Chondrocyte (in vitro differentiated cells): ENCODE measurements at regions not wholly inside any gene's neighbourhood (a gene's known extent, or its start where the extent isn't known, plus 50 kb on each side); places are given as distances from the start of the nearest gene placed in this dataset.
"Not testable (repeated sequence)": the region's sequence is repeated elsewhere in the genome, so short reads cannot be mapped to it uniquely, and the experiment has no call there.

Experiments
- DNase-seq: peaks from one replicate; pipeline ENCODE4 v3.0.0; 2021; ENCODE audit warnings: mixed read lengths, low spot score
- H3K27ac Mint-ChIP-seq: one replicate; pipeline ENCODE4 v1.8.0; 2021; ENCODE audit warnings: mild to moderate bottlenecking, moderate library complexity, mixed read lengths; ENCODE audit not compliant: unreplicated experiment
- H3K27me3 Mint-ChIP-seq: 2 replicates; pipeline ENCODE4 v1.8.0; 2021; ENCODE audit warnings: low read depth, mixed read lengths
- H3K36me3 Mint-ChIP-seq: 2 replicates; pipeline ENCODE4 v1.8.0; 2021; ENCODE audit warnings: low read depth, mixed read lengths
- H3K4me1 Mint-ChIP-seq: 2 replicates; pipeline ENCODE4 v1.8.0; 2021; ENCODE audit warnings: low read depth, mild to moderate bottlenecking, mixed read lengths
- H3K4me3 Mint-ChIP-seq: one replicate; pipeline ENCODE4 v1.8.0; 2021; ENCODE audit warnings: mild to moderate bottlenecking, moderate library complexity, mixed read lengths; ENCODE audit not compliant: unreplicated experiment
- H3K9me3 Mint-ChIP-seq: 2 replicates; pipeline ENCODE4 v1.8.0; 2021; ENCODE audit warnings: low read depth, mixed read lengths
- TF ChIP-seq, protein P1 (sequence below): fragments of 200-600 bp; sonication (generic); IDR thresholded peaks from 2 replicates; pipeline ENCODE4 v1.5.0; 2021; ENCODE audit warnings: antibody characterized with exemption, mild to moderate bottlenecking, moderate library complexity

DNA sequence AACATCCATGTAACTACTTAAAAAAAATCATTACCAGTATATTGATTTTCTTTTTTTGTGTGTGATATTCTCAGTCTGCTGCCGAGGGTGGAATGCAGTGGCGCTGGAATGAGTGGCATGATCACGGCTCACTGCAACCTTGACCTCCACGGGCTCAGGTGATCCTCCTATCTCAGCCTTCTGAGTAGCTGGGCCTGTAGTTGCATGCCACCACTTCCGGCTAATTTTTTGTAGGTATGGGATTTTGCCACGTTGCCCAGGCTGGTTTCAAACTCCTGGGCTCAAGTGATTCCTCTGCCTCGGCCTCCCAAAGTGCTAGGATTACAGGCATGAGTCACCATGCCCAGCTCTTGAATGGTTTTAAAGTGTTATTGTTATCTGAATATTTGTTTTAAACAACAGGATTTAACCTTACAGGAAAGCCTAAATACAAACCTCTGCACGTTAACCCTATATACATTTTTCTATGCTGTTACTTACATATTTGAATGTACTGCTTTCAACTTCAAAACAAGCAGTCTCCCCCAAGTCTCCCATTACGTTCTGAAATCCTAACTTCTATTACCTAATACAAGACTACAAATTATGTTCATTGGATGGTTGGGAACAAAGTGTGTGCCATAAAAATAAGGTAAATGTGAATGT is 61.7 kb downstream of the KPNA2 start:
- H3K36me3 Mint-ChIP-seq: no peaks in the 10 kb centered on the region
- no peaks in the 10 kb centered on the region for H3K27me3 Mint-ChIP-seq
- no peak for DNase-seq
- H3K4me1 Mint-ChIP-seq: peaks cover 4% of the 10 kb centered on the region
- TF ChIP-seq, protein P1, sequence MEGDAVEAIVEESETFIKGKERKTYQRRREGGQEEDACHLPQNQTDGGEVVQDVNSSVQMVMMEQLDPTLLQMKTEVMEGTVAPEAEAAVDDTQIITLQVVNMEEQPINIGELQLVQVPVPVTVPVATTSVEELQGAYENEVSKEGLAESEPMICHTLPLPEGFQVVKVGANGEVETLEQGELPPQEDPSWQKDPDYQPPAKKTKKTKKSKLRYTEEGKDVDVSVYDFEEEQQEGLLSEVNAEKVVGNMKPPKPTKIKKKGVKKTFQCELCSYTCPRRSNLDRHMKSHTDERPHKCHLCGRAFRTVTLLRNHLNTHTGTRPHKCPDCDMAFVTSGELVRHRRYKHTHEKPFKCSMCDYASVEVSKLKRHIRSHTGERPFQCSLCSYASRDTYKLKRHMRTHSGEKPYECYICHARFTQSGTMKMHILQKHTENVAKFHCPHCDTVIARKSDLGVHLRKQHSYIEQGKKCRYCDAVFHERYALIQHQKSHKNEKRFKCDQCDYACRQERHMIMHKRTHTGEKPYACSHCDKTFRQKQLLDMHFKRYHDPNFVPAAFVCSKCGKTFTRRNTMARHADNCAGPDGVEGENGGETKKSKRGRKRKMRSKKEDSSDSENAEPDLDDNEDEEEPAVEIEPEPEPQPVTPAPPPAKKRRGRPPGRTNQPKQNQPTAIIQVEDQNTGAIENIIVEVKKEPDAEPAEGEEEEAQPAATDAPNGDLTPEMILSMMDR: no peak
- H3K9me3 Mint-ChIP-seq: no peaks in the 10 kb centered on the region
- no peak overlapping the region for H3K4me3 Mint-ChIP-seq
- no peak overlapping the region for H3K27ac Mint-ChIP-seq

DNA sequence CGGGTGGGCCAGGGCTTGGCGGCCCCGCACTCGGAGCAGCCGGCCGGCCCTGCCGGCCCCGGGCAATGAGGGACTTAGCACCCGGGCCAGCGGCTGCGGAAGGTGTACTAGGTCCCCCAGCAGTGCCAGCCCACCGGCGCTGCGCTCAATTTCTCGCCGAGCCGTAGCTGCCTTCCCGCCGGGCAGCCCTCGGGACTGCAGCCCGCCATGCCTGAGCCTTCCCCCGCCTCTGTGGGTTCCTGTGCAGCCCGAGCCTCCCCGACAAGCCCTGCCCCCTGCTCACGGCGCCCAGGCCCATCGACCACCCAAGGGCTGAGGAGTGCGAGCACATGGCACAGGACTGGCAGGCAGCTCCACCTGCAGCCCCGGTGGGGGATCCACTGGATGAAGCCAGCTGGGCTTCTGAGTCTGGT is 63.8 kb downstream of the KPNA2 start:
- not testable (repeated sequence) for H3K9me3 Mint-ChIP-seq, H3K27ac Mint-ChIP-seq, H3K4me3 Mint-ChIP-seq, DNase-seq, H3K27me3 Mint-ChIP-seq, H3K36me3 Mint-ChIP-seq
- peaks cover 24% of the 10 kb centered on the region for H3K4me1 Mint-ChIP-seq

DNA sequence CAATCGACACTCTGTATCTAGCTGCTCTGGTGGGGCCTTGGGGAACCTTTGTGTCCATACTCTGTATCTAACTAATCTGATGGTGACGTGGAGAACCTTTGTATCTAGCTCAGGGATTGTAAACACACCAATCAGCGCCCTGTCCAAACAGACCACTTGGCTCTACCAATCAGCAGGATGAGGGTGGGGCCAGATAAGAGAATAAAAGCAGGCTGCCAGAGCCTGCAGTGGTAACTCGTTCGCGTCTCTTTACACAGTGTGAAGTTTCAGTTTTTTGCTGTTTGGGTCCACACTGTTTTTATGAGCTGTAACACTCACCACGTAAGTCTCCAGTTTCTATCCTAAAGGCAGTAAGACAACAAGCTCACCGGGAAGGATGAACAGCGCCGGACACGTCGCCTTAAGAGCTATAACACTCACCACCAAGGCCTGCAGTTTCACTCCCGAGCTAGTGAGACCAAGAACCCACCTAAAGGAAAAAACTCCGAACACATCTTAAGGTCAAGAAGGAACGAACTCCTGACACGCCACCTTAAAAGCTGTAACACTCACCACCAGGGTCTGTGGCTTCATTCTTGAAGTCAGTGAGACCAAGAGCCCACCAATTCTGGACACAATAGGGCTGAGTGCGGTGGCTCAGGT is 64.6 kb downstream of the KPNA2 start:
- Mint-ChIP-seq H3K4me1 (peaks cover 28% of the 10 kb centered on the region), H3K9me3 (no peaks in the 10 kb centered on the region), H3K36me3 (no peaks in the 10 kb centered on the region), H3K27ac (no peak overlapping the region), H3K4me3 (no peak overlapping the region), H3K27me3 (no peaks in the 10 kb centered on the region)
- TF ChIP-seq, protein P1: no peak
- no peak for DNase-seq

DNA sequence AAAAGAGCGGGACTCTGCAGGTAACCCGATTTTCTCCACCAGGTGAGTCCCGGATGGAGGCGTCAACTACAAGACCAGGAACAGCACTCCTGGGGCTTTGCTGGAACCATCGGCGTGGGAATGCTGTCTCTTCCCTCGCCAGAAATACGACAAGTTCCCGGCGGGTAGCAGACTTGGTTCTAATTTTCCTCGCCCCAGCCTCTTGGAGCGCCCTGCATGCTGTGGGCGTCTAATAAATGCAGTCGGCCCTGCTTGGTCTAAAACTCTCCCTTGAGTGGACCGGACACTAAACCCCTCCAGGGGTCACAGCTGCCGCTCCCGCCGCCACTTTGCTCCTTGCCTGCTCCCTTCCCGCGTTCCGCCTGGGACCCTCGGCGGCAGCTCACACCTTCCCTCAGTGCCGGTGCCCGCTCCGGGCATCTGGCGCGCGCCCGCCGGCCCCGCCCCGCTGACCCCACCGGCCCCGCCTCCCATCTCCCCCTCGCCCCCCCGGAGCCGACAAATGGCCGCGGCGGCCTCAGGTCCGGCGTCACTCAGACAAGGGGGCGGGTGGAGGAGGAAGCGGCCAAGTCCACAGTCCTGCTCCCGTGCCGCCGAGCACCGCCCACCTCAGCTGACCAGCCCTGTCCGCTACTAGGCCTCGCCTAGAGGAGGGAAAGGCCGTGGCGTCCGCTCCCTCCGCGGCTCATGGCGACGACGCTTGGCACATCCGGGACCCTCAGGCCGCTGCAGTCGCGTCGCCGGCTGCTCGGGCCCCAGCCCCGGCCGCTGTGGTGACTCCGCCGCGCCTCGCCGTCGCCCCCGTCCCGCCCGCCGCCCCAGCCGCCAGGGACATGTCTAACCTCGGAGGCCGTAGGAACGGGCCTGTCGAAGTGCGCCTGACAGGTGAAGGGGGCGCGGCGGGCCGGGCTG is 65.8 kb downstream of the KPNA2 start:
- H3K4me1 Mint-ChIP-seq: peaks cover 28% of the 10 kb centered on the region
- TF ChIP-seq, protein P1: no peak
- H3K9me3 Mint-ChIP-seq: no peaks in the 10 kb centered on the region
- no peaks in the 10 kb centered on the region for H3K36me3 Mint-ChIP-seq
- DNase-seq: peak; percentile 98
- H3K4me3 Mint-ChIP-seq: peak overlapping the region; percentile 94
- H3K27ac Mint-ChIP-seq: peak overlapping the region; percentile 87
- no peaks in the 10 kb centered on the region for H3K27me3 Mint-ChIP-seq

DNA sequence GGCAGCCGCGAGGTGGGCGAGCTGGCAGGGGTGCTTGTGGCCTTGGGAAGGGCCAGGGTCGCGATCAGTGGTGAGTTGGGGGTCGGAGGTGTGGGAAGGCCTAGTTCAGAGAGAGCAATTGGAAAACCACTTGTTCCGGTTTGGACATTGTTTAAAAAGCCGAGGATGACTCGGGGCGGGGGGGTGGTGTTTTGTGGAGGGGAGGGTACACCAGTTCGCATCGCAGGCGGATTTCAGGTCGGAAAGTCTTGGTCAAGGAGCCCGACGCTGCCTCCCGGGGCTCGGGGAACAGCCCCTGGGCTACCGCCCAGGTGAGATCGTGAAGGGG is 66.4 kb downstream of the KPNA2 start:
- Mint-ChIP-seq H3K4me1 (peaks cover 28% of the 10 kb centered on the region), H3K36me3 (no peaks in the 10 kb centered on the region), H3K27me3 (no peaks in the 10 kb centered on the region), H3K9me3 (no peaks in the 10 kb centered on the region), H3K27ac (peak overlapping the region; percentile 87), H3K4me3 (peak overlapping the region; percentile 94)
- DNase-seq: no peak
- TF ChIP-seq, protein P1: no peak
